HG03520 (cell line): ENCODE measurements at regions not wholly inside any gene's neighbourhood (a gene's known extent, or its start where the extent isn't known, plus 50 kb on each side); places are given as distances from the start of the nearest gene placed in this dataset.
A peak's percentile ranks its signal among the peaks of the same experiment; 100 is the strongest.

ENCODE experiments used
- ATAC-seq: cut with Tn5 transposase; IDR thresholded peaks from one replicate; pipeline ENCODE4 v1.9.1; 2021; ENCODE audit warnings: mild to moderate bottlenecking, moderate library complexity; ENCODE audit not compliant: unreplicated experiment

- no peak for ATAC-seq
Measured at GRCh38 chr3:59268170-59268569, 218.3 kb upstream of the CFAP20DC start.

- no peak for ATAC-seq
Measured at GRCh38 chr3:59267021-59267420, 217.2 kb upstream of the CFAP20DC start.

- ATAC-seq, result no peak
Measured at GRCh38 chr3:59266551-59266950, 216.7 kb upstream of the CFAP20DC start.

- no peak for ATAC-seq
Measured at GRCh38 chr3:59265566-59265965, 215.7 kb upstream of the CFAP20DC start.

- ATAC-seq, result no peak
Measured at GRCh38 chr3:59264366-59264765, 214.5 kb upstream of the CFAP20DC start.

- no peak for ATAC-seq
Measured at GRCh38 chr3:59263152-59263551, 213.3 kb upstream of the CFAP20DC start.

- peak; percentile 93 for ATAC-seq
Measured at GRCh38 chr3:59262076-59262498, 212.3 kb upstream of the CFAP20DC start.

GRCh38 chr3:59261009-59261408 lies 211.2 kb upstream of the CFAP20DC start:
- ATAC-seq, result no peak

- ATAC-seq, result no peak
Measured at GRCh38 chr3:59258550-59259260, 208.9 kb upstream of the CFAP20DC start.

- ATAC-seq, result no peak
Measured at GRCh38 chr3:59257506-59257905, 207.7 kb upstream of the CFAP20DC start.

GRCh38 chr3:59256230-59256629 lies 206.4 kb upstream of the CFAP20DC start:
- no peak for ATAC-seq

GRCh38 chr3:59254976-59255375 lies 205.2 kb upstream of the CFAP20DC start:
- no peak for ATAC-seq

GRCh38 chr3:59254433-59254832 lies 204.6 kb upstream of the CFAP20DC start:
- no peak for ATAC-seq

GRCh38 chr3:59253523-59253922 lies 203.7 kb upstream of the CFAP20DC start:
- ATAC-seq, result no peak

- ATAC-seq, result no peak
Measured at GRCh38 chr3:59251869-59252268, 202.0 kb upstream of the CFAP20DC start.

GRCh38 chr3:59250600-59250999 lies 200.8 kb upstream of the CFAP20DC start:
- ATAC-seq, result no peak

- no peak for ATAC-seq
Measured at GRCh38 chr3:59249698-59250361, 200.0 kb upstream of the CFAP20DC start.

- no peak for ATAC-seq
Measured at GRCh38 chr3:59249004-59249403, 199.2 kb upstream of the CFAP20DC start.

- ATAC-seq, result peak; percentile 50
Measured at GRCh38 chr3:59247402-59247841, 197.6 kb upstream of the CFAP20DC start.

GRCh38 chr3:59246719-59247401 lies 197.0 kb upstream of the CFAP20DC start:
- peak; percentile 29 for ATAC-seq

GRCh38 chr3:59245859-59246501 lies 196.2 kb upstream of the CFAP20DC start:
- ATAC-seq, result no peak
